Liver (tissue), 3 donors: ENCODE measurements at regions not wholly inside any gene's neighbourhood (a gene's known extent, or its start where the extent isn't known, plus 50 kb on each side); places are given as distances from the start of the nearest gene placed in this dataset.

ENCODE experiments used
- CTCF ChIP-seq: fragments of 150-350 bp; IDR thresholded peaks from 2 replicates; pipeline ENCODE4 v1.5.1; 2017; ENCODE audit warnings: improper control_type of control experiment, low read depth, low read length; ENCODE audit not compliant: missing input control
- GABPA ChIP-seq, 2 donors: IDR thresholded peaks in 1 of 2; conservative IDR thresholded peaks in 1 of 2; 2 replicates each; pipeline ENCODE4 v1.6.1; 2016; ENCODE audit warnings: antibody characterized with exemption in 2 of 2, mild to moderate bottlenecking in 1 of 2, moderate library complexity in 1 of 2
- HNF4A ChIP-seq, 2 donors: conservative IDR thresholded peaks; 2 replicates each; pipeline ENCODE4 v1.6.1; 2016; ENCODE audit warnings: antibody characterized with exemption in 2 of 2, mild to moderate bottlenecking in 2 of 2
- MAX ChIP-seq: IDR thresholded peaks from 2 replicates; pipeline ENCODE4 v1.6.1; 2016; ENCODE audit warnings: antibody characterized with exemption
- RAD21 ChIP-seq, 2 donors: IDR thresholded peaks; 2 replicates each; pipeline ENCODE4 v1.6.1; 2016; ENCODE audit warnings: antibody characterized with exemption in 2 of 2, mild to moderate bottlenecking in 2 of 2
- YY1 ChIP-seq: IDR thresholded peaks from 2 replicates; pipeline ENCODE4 v1.6.1; 2016; ENCODE audit warnings: antibody characterized with exemption, mild to moderate bottlenecking
- donor health status: healthy.
- donor health status: healthy.

- TF ChIP-seq CTCF (no peak), GABPA (IDR thresholded peaks at IDR 0.05 in 1 of 2, conservative IDR thresholded peaks at IDR 0.05 in 1 of 2) (no peak), MAX (no peak), HNF4A (conservative IDR thresholded peaks at IDR 0.05) (no peak), YY1 (no peak), RAD21 (IDR thresholded peaks at IDR 0.05) (no peak)
Observed at GRCh38 chr6:95175927-95176675, 401.2 kb upstream of the MANEA start.
